H9 (cell line): ENCODE measurements at regions not wholly inside any gene's neighbourhood (a gene's known extent, or its start where the extent isn't known, plus 50 kb on each side); places are given as distances from the start of the nearest gene placed in this dataset.
A peak's percentile ranks its signal among the peaks of the same experiment; 100 is the strongest.

ENCODE experiments used
- DNase-seq: peaks from one replicate; pipeline ENCODE4 v3.0.0-alpha.2; 2017
- H2AFZ ChIP-seq: one replicate; pipeline ENCODE4 v1.6.1; 2013; ENCODE audit warnings: mild to moderate bottlenecking, low read length, control low read depth, moderate library complexity
- H2AK5ac ChIP-seq: 2 replicates; pipeline ENCODE4 v1.6.1; 2013; ENCODE audit warnings: low read length, control low read depth, mixed read lengths; ENCODE audit not compliant: insufficient read length
- H2BK120ac ChIP-seq: one replicate; pipeline ENCODE4 v1.6.1; 2013; ENCODE audit warnings: low read depth, mild to moderate bottlenecking, low read length, control low read depth, inconsistent platforms; ENCODE audit not compliant: poor library complexity, severe bottlenecking
- H2BK12ac ChIP-seq: 2 replicates; pipeline ENCODE4 v1.6.1; 2013; ENCODE audit warnings: low read length, control low read depth, mixed read lengths, low read depth; ENCODE audit not compliant: insufficient read length
- H2BK15ac ChIP-seq: 2 replicates; pipeline ENCODE4 v1.6.1; 2013; ENCODE audit warnings: low read depth, low read length, control low read depth
- H2BK20ac ChIP-seq: one replicate; pipeline ENCODE4 v1.6.1; 2013; ENCODE audit warnings: low read depth, mild to moderate bottlenecking, low read length, control low read depth, inconsistent platforms; ENCODE audit not compliant: poor library complexity, severe bottlenecking
- H2BK5ac ChIP-seq: 2 replicates; pipeline ENCODE4 v1.6.1; 2013; ENCODE audit warnings: low read length, control low read depth, mixed read lengths; ENCODE audit not compliant: insufficient read length
- H3K14ac ChIP-seq: 2 replicates; pipeline ENCODE4 v1.6.1; 2013; ENCODE audit warnings: low read length, control low read depth; ENCODE audit not compliant: insufficient read depth
- H3K18ac ChIP-seq: 2 replicates; pipeline ENCODE4 v1.6.1; 2013; ENCODE audit warnings: low read depth, mild to moderate bottlenecking, mixed read lengths, low read length, control low read depth; ENCODE audit not compliant: insufficient read length
- H3K23ac ChIP-seq: 2 replicates; pipeline ENCODE4 v1.6.1; 2013; ENCODE audit warnings: low read length, control low read depth, mixed read lengths, low read depth; ENCODE audit not compliant: insufficient read length
- H3K23me2 ChIP-seq: 2 replicates; pipeline ENCODE4 v1.6.1; 2013; ENCODE audit warnings: low read depth, mild to moderate bottlenecking, mixed read lengths, low read length, control low read depth; ENCODE audit not compliant: insufficient read length, poor library complexity, severe bottlenecking
- H3K27ac ChIP-seq: 2 replicates; pipeline ENCODE4 v1.5.1; 2013; ENCODE audit warnings: low read length, control low read depth, mixed read lengths, low read depth; ENCODE audit not compliant: insufficient read length
- H3K27me3 ChIP-seq: 2 replicates; pipeline ENCODE4 v1.6.1; 2013; ENCODE audit warnings: low read length, control low read depth, inconsistent platforms; ENCODE audit not compliant: insufficient read depth
- H3K4ac ChIP-seq: 2 replicates; pipeline ENCODE4 v1.6.1; 2013; ENCODE audit warnings: low read depth, mild to moderate bottlenecking, control low read depth, inconsistent platforms, low read length, moderate library complexity
- H3K4me1 ChIP-seq: 2 replicates; pipeline ENCODE4 v1.6.1; 2013; ENCODE audit warnings: low read length, control low read depth, inconsistent platforms; ENCODE audit not compliant: insufficient read depth
- H3K4me2 ChIP-seq: 2 replicates; pipeline ENCODE4 v1.6.1; 2013; ENCODE audit warnings: low read length, control low read depth, mixed read lengths; ENCODE audit not compliant: insufficient read length, insufficient read depth
- H3K56ac ChIP-seq: 2 replicates; pipeline ENCODE4 v1.6.1; 2013; ENCODE audit warnings: low read depth, mild to moderate bottlenecking, mixed read lengths, low read length, control low read depth; ENCODE audit not compliant: insufficient read length
- H3K79me1 ChIP-seq: 2 replicates; pipeline ENCODE4 v1.6.1; 2013; ENCODE audit warnings: low read depth, mild to moderate bottlenecking, moderate library complexity, low read length, control low read depth, inconsistent platforms; ENCODE audit not compliant: insufficient read depth, poor library complexity, severe bottlenecking
- H3K79me2 ChIP-seq: 2 replicates; pipeline ENCODE4 v1.6.1; 2013; ENCODE audit warnings: low read length, control low read depth, inconsistent platforms; ENCODE audit not compliant: insufficient read depth
- H3K9ac ChIP-seq: 2 replicates; pipeline ENCODE4 v1.6.1; 2013; ENCODE audit warnings: low read length, control low read depth, mixed read lengths; ENCODE audit not compliant: insufficient read length; ENCODE audit errors: extremely low read depth
- H3K9me3 ChIP-seq: one replicate; pipeline ENCODE4 v1.6.1; 2013; ENCODE audit warnings: low read depth, low read length, inconsistent platforms; ENCODE audit not compliant: control insufficient read depth
- H3T11ph ChIP-seq: one replicate; pipeline ENCODE4 v1.6.1; 2013; ENCODE audit warnings: mild to moderate bottlenecking, low read length, control low read depth, inconsistent platforms
- H4K20me1 ChIP-seq: one replicate; pipeline ENCODE4 v1.6.1; 2013; ENCODE audit not compliant: control insufficient read depth, insufficient read length, insufficient read depth
- H4K5ac ChIP-seq: 2 replicates; pipeline ENCODE4 v1.6.1; 2013; ENCODE audit warnings: low read depth, mild to moderate bottlenecking, mixed read lengths, low read length, control low read depth; ENCODE audit not compliant: insufficient read length
- H4K8ac ChIP-seq: replicated peaks from 2 replicates; pipeline ENCODE4 v1.6.1; 2013; ENCODE audit warnings: low read length, control low read depth, mixed read lengths, low read depth; ENCODE audit not compliant: insufficient read length
- H4K91ac ChIP-seq: 2 replicates; pipeline ENCODE4 v1.6.1; 2013; ENCODE audit warnings: low read depth, mild to moderate bottlenecking, moderate library complexity, mixed read lengths, low read length, control low read depth; ENCODE audit not compliant: insufficient read length
- H3K27ac Mint-ChIP-seq, 3 experiments: 2 replicates in 2 of 3; 3 replicates in 1 of 3; pipeline ENCODE4 v1.8.0; 2020 to 2021; ENCODE audit warnings: mixed read lengths in 3 of 3, mild to moderate bottlenecking in 1 of 3, moderate library complexity in 1 of 3
- H3K27me3 Mint-ChIP-seq: 2 replicates; pipeline ENCODE4 v1.8.0; 2021; ENCODE audit warnings: low read depth, mild to moderate bottlenecking, moderate library complexity, mixed read lengths
- H3K36me3 Mint-ChIP-seq, 3 experiments: 2 replicates in 2 of 3; 3 replicates in 1 of 3; pipeline ENCODE4 v1.8.0; 2020 to 2021; ENCODE audit warnings: low read depth in 3 of 3, mixed read lengths in 3 of 3; ENCODE audit not compliant: insufficient read depth in 1 of 3
- H3K4me1 Mint-ChIP-seq, 2 experiments: 2 replicates each; pipeline ENCODE4 v1.8.0; 2020; ENCODE audit warnings: mixed read lengths in 2 of 2
- H3K4me3 Mint-ChIP-seq, 2 experiments: 2 replicates in 1 of 2; 3 replicates in 1 of 2; pipeline ENCODE4 v1.8.0; 2020 to 2021; ENCODE audit warnings: mild to moderate bottlenecking in 2 of 2, mixed read lengths in 2 of 2, moderate library complexity in 1 of 2
- H3K9me3 Mint-ChIP-seq, 2 experiments: 2 replicates in 1 of 2; 3 replicates in 1 of 2; pipeline ENCODE4 v1.8.0; 2020; ENCODE audit warnings: mild to moderate bottlenecking in 2 of 2, mixed read lengths in 2 of 2, moderate library complexity in 1 of 2
- WGBS: extraction: QIAGEN DNeasy Blood & Tissue Kit; methylation state at CpG from one replicate; pipeline ENCODE4 v1.1.7; 2013; ENCODE audit warnings: missing lambda C conversion rate, low lambda C conversion rate, mixed read lengths; ENCODE audit not compliant: insufficient read length; ENCODE audit errors: extremely low coverage; 5-methylcytosine and 5-hydroxymethylcytosine counted together
- TF ChIP-seq, protein P1 (sequence below): fragments of 200-600 bp; sonication (generic); conservative IDR thresholded peaks from 3 replicates; pipeline ENCODE4 v1.8.0; 2021; ENCODE audit warnings: antibody characterized with exemption, mild to moderate bottlenecking

DNA sequence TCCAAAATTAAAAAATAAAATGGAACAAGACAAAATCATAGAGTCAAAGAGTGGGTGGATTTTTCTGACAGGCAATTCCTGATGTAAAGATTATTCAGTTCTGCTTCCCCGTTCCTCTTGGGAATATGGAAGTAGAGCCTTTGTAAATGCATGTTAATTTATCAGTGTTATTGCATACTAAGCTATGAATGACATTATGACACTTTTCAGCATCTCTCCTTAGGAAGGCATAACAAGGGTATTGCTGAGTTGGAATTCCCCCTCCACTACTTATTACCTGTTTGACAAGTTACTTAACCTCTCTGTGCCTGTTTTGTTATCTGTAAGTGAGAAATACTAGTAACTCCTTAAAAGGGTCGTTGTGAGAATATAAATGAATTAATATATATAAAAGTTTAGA, 640.4 kb downstream of the LMO4 start:
- H3K23ac ChIP-seq: no peak overlapping the region
- no peak overlapping the region for H2BK5ac ChIP-seq
- H4K5ac ChIP-seq: no peak overlapping the region
- no peak overlapping the region for H3K9ac ChIP-seq
- H3K9me3 ChIP-seq: no peaks in the 10 kb centered on the region
- no peaks in the 10 kb centered on the region for H3K23me2 ChIP-seq
- H3K4me2 ChIP-seq: no peak overlapping the region
- H3K56ac ChIP-seq: no peak overlapping the region
- no peak overlapping the region for H3K27ac ChIP-seq
- H4K20me1 ChIP-seq: no peaks in the 10 kb centered on the region
- no peak overlapping the region for H3K4ac ChIP-seq
- H3K4me1 ChIP-seq: peaks cover 6% of the 10 kb centered on the region; the same call in 1 of the 2 replicates
- H2BK20ac ChIP-seq: no peak overlapping the region
- no CpG with 5 or more reads among the region's 2 CpGs for WGBS
- Mint-ChIP-seq H3K9me3 (no peaks in the 10 kb centered on the region), H3K4me3 (no peak overlapping the region), H3K4me1 (peaks cover 27 to 28% of the 10 kb centered on the region in 2 experiments), H3K27ac (peak overlapping the region in 1 of 3 experiments; percentile 94; a peak in 3 of 7 replicates), H3K36me3 (no peaks in the 10 kb centered on the region), H3K27me3 (no peaks in the 10 kb centered on the region)
- no peak overlapping the region for H3K14ac ChIP-seq
- H3T11ph ChIP-seq: no peak overlapping the region
- no peaks in the 10 kb centered on the region for H3K79me2 ChIP-seq
- H2AFZ ChIP-seq: no peak overlapping the region
- H3K18ac ChIP-seq: no peak overlapping the region
- H4K8ac ChIP-seq: no peak overlapping the region
- no peak overlapping the region for H2BK120ac ChIP-seq
- no peaks in the 10 kb centered on the region for H3K79me1 ChIP-seq
- no peak overlapping the region for H2BK15ac ChIP-seq
- no peak overlapping the region for H2BK12ac ChIP-seq
- H4K91ac ChIP-seq: no peak overlapping the region
- TF ChIP-seq, protein P1, sequence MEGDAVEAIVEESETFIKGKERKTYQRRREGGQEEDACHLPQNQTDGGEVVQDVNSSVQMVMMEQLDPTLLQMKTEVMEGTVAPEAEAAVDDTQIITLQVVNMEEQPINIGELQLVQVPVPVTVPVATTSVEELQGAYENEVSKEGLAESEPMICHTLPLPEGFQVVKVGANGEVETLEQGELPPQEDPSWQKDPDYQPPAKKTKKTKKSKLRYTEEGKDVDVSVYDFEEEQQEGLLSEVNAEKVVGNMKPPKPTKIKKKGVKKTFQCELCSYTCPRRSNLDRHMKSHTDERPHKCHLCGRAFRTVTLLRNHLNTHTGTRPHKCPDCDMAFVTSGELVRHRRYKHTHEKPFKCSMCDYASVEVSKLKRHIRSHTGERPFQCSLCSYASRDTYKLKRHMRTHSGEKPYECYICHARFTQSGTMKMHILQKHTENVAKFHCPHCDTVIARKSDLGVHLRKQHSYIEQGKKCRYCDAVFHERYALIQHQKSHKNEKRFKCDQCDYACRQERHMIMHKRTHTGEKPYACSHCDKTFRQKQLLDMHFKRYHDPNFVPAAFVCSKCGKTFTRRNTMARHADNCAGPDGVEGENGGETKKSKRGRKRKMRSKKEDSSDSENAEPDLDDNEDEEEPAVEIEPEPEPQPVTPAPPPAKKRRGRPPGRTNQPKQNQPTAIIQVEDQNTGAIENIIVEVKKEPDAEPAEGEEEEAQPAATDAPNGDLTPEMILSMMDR: no peak
- no peaks in the 10 kb centered on the region for H3K27me3 ChIP-seq
- no peak overlapping the region for H2AK5ac ChIP-seq
- no peak for DNase-seq
